GM10266 (cell line): ENCODE measurements at regions not wholly inside any gene's neighbourhood (a gene's known extent, or its start where the extent isn't known, plus 50 kb on each side); places are given as distances from the start of the nearest gene placed in this dataset.

Experiments used
- DNase-seq: peaks from one replicate; pipeline ENCODE4 v3.0.0; 2012; ENCODE audit errors: extremely low spot score
- CTCF ChIP-seq: IDR thresholded peaks from 2 replicates; pipeline ENCODE4 v1.5.1; 2012; ENCODE audit warnings: mild to moderate bottlenecking, low read depth; ENCODE audit not compliant: control insufficient read depth, insufficient read depth; ENCODE audit errors: missing control alignments

GRCh38 chr6:153832543-153832942 lies 206.5 kb upstream of the OPRM1 start:
- TF ChIP-seq CTCF, result no peak
- DNase-seq, result no peak

GRCh38 chr6:153831350-153832078 lies 207.5 kb upstream of the OPRM1 start:
- DNase-seq, result no peak
- TF ChIP-seq CTCF, result no peak

GRCh38 chr6:153817173-153817572 lies 221.9 kb upstream of the OPRM1 start:
- no peak for TF ChIP-seq CTCF
- no peak for DNase-seq

- no peak for TF ChIP-seq CTCF
- DNase-seq, result no peak
Observed at GRCh38 chr6:153816366-153816765, 222.7 kb upstream of the OPRM1 start.

GRCh38 chr6:153814136-153814535 lies 224.9 kb upstream of the OPRM1 start:
- no peak for DNase-seq
- TF ChIP-seq CTCF, result no peak

GRCh38 chr6:153804755-153805330 lies 234.2 kb upstream of the OPRM1 start:
- no peak for TF ChIP-seq CTCF
- DNase-seq, result no peak

GRCh38 chr6:153801917-153802316 lies 237.1 kb upstream of the OPRM1 start:
- TF ChIP-seq CTCF, result no peak
- DNase-seq, result no peak
